ENCODE measurements at regions not wholly inside any gene's neighbourhood (a gene's known extent, or its start where the extent isn't known, plus 50 kb on each side); places are given as distances from the start of the nearest gene placed in this dataset.

- no peak overlapping the region for H3K9ac ChIP-seq (ENCODE audit: low read length)
- no peak overlapping the region for H3K27ac ChIP-seq (ENCODE audit: low read length)
- no peaks in the 10 kb centered on the region for H3K79me2 ChIP-seq (replicated peaks; ENCODE audit: insufficient read depth, low read length)
- no peaks in the 10 kb centered on the region for H3K27me3 ChIP-seq (ENCODE audit: insufficient read depth, low read depth, low read length)
- TF ChIP-seq SMC3 (conservative IDR thresholded peaks at IDR 0.05; ENCODE audit: poor library complexity) (no peak), TAF1 (IDR thresholded peaks at IDR 0.05; ENCODE audit: low read depth) (no peak), REST (IDR thresholded peaks at IDR 0.05; ENCODE audit: borderline replicate concordance) (no peak), POLR2AphosphoS5 (IDR thresholded peaks at IDR 0.05) (no peak), EZH2 (IDR thresholded peaks at IDR 0.05; ENCODE audit: borderline replicate concordance, insufficient read depth, low read length, poor library complexity, severe bottlenecking) (no peak), CTCF (IDR thresholded peaks at IDR 0.05; ENCODE audit: poor library complexity, severe bottlenecking) (no peak), MXI1 (conservative IDR thresholded peaks at IDR 0.05; ENCODE audit: poor library complexity, severe bottlenecking) (no peak), EP300 (conservative IDR thresholded peaks at IDR 0.05; ENCODE audit: poor library complexity, severe bottlenecking) (no peak), RAD21 (conservative IDR thresholded peaks at IDR 0.05) (no peak)
- no peaks in the 10 kb centered on the region for H3K9me2 ChIP-seq (ENCODE audit: insufficient read depth, low read length)
- H3F3A ChIP-seq (ENCODE audit: insufficient read depth, low read length, poor library complexity, severe bottlenecking) = no peaks in the 10 kb centered on the region
- no peaks in the 10 kb centered on the region for H3K36me3 ChIP-seq (ENCODE audit: insufficient read depth, low read length)
- H2AFZ ChIP-seq (ENCODE audit: low read depth, low read length) = no peak overlapping the region
- no peak overlapping the region for H3K4me3 ChIP-seq (ENCODE audit: low read length)
- H3K9me3 ChIP-seq (ENCODE audit: low read length) = no peaks in the 10 kb centered on the region
- no peaks in the 10 kb centered on the region for H4K20me1 ChIP-seq (ENCODE audit: insufficient read depth)
- no peak overlapping the region for H3K4me2 ChIP-seq (ENCODE audit: low read length)
These were observed 176.4 kb downstream of the KCNA5 start for GRCh38 chr12:5220099-5220498.

GRCh38 chr12:5220835-5221234, 177.2 kb downstream of the KCNA5 start:
- no peaks in the 10 kb centered on the region for H4K20me1 ChIP-seq (ENCODE audit: insufficient read depth)
- no peaks in the 10 kb centered on the region for H3K27me3 ChIP-seq (ENCODE audit: insufficient read depth, low read depth, low read length)
- H2AFZ ChIP-seq (ENCODE audit: low read depth, low read length) = no peak overlapping the region
- no peak overlapping the region for H3K4me3 ChIP-seq (ENCODE audit: low read length)
- TF ChIP-seq EZH2 (IDR thresholded peaks at IDR 0.05; ENCODE audit: borderline replicate concordance, insufficient read depth, low read length, poor library complexity, severe bottlenecking) = no peak
- TF ChIP-seq MXI1 (conservative IDR thresholded peaks at IDR 0.05; ENCODE audit: poor library complexity, severe bottlenecking) = no peak
- TF ChIP-seq REST (IDR thresholded peaks at IDR 0.05; ENCODE audit: borderline replicate concordance) = no peak
- TF ChIP-seq CTCF (IDR thresholded peaks at IDR 0.05; ENCODE audit: poor library complexity, severe bottlenecking) = no peak
- no peak for TF ChIP-seq SMC3 (conservative IDR thresholded peaks at IDR 0.05; ENCODE audit: poor library complexity)
- no peak for TF ChIP-seq RAD21 (conservative IDR thresholded peaks at IDR 0.05)
- TF ChIP-seq POLR2AphosphoS5 (IDR thresholded peaks at IDR 0.05) = no peak
- TF ChIP-seq EP300 (conservative IDR thresholded peaks at IDR 0.05; ENCODE audit: poor library complexity, severe bottlenecking) = no peak
- TF ChIP-seq TAF1 (IDR thresholded peaks at IDR 0.05; ENCODE audit: low read depth) = no peak
- H3K9me3 ChIP-seq (ENCODE audit: low read length) = no peaks in the 10 kb centered on the region
- no peak overlapping the region for H3K27ac ChIP-seq (ENCODE audit: low read length)
- H3K9ac ChIP-seq (ENCODE audit: low read length) = no peak overlapping the region
- no peaks in the 10 kb centered on the region for H3K9me2 ChIP-seq (ENCODE audit: insufficient read depth, low read length)
- no peak overlapping the region for H3K4me2 ChIP-seq (ENCODE audit: low read length)
- no peaks in the 10 kb centered on the region for H3K36me3 ChIP-seq (ENCODE audit: insufficient read depth, low read length)
- no peaks in the 10 kb centered on the region for H3F3A ChIP-seq (ENCODE audit: insufficient read depth, low read length, poor library complexity, severe bottlenecking)
- H3K79me2 ChIP-seq (replicated peaks; ENCODE audit: insufficient read depth, low read length) = no peaks in the 10 kb centered on the region
